BLaER1 treated with 17β-estradiol and CSF1 and Interleukin-3, amounts not matched to agents 10 nM and 100 nM (cell line): ENCODE measurements at regions not wholly inside any gene's neighbourhood (a gene's known extent, or its start where the extent isn't known, plus 50 kb on each side); places are given as distances from the start of the nearest gene placed in this dataset.

Experiments
- H3K27ac ChIP-seq, 11 experiments: shearing (Covaris generic); formaldehyde crosslinking; 2 replicates each; pipeline ENCODE4 v1.8.1; 2022
- H3K27me3 ChIP-seq, 11 experiments: shearing (Covaris generic); formaldehyde crosslinking; 2 replicates each; pipeline ENCODE4 v1.8.1; 2022
- H3K36me3 ChIP-seq, 11 experiments: shearing (Covaris generic); formaldehyde crosslinking; 2 replicates each; pipeline ENCODE4 v1.8.1; 2022
- H3K4me1 ChIP-seq, 10 experiments: shearing (Covaris generic); formaldehyde crosslinking; 2 replicates each; pipeline ENCODE4 v1.8.1; 2022
- H3K4me2 ChIP-seq, 11 experiments: shearing (Covaris generic); formaldehyde crosslinking; 2 replicates each; pipeline ENCODE4 v1.8.1; 2022
- H3K4me3 ChIP-seq, 10 experiments: shearing (Covaris generic); formaldehyde crosslinking; 2 replicates each; pipeline ENCODE4 v1.8.1; 2022
- H3K9ac ChIP-seq, 11 experiments: shearing (Covaris generic); formaldehyde crosslinking; 2 replicates each; pipeline ENCODE4 v1.8.1; 2022
- H3K9me3 ChIP-seq, 11 experiments: shearing (Covaris generic); formaldehyde crosslinking; replicated peaks in 1 of 11; 2 replicates each; pipeline ENCODE4 v1.8.1; 2022
- H4K20me1 ChIP-seq, 11 experiments: shearing (Covaris generic); formaldehyde crosslinking; 2 replicates each; pipeline ENCODE4 v1.8.1; 2022
- Cebpa-rat ChIP-seq, 11 experiments: shearing (Covaris generic); IDR thresholded peaks; 2 replicates each; pipeline ENCODE4 v1.8.1; 2022

- no peak for TF ChIP-seq Cebpa-rat (IDR thresholded peaks at IDR 0.05)
- H4K20me1 ChIP-seq = no peaks in the 10 kb centered on the region
- no peak overlapping the region for H3K4me3 ChIP-seq
- no peak overlapping the region for H3K9ac ChIP-seq
- H3K9me3 ChIP-seq = peaks cover 0 to 16% (median 7%) of the 10 kb centered on the region in 11 experiments; a peak in 9 of 22 replicates
- peaks cover 0 to 11% (median 5%) of the 10 kb centered on the region in 10 experiments; a peak in 12 of 20 replicates for H3K4me1 ChIP-seq
- H3K27ac ChIP-seq = no peak overlapping the region
- H3K4me2 ChIP-seq = no peak overlapping the region
- H3K36me3 ChIP-seq = no peaks in the 10 kb centered on the region
- no peaks in the 10 kb centered on the region for H3K27me3 ChIP-seq
These were observed 50.6 kb upstream of the NTPCR start for GRCh38 chr1:232899839-232900238.
